AG10803 (cell line): ENCODE measurements at regions not wholly inside any gene's neighbourhood (a gene's known extent, or its start where the extent isn't known, plus 50 kb on each side); places are given as distances from the start of the nearest gene placed in this dataset.
A peak's percentile ranks its signal among the peaks of the same experiment; 100 is the strongest.

Experiments used
- DNase-seq: peaks from one replicate; pipeline ENCODE4 v3.0.0; 2010; ENCODE audit warnings: low read depth
- H3K4me3 ChIP-seq: 2 replicates; pipeline ENCODE4 v1.5.1; 2011; ENCODE audit warnings: mild to moderate bottlenecking, low read length, control low read depth
- CTCF ChIP-seq: conservative IDR thresholded peaks from 2 replicates; pipeline ENCODE4 v1.5.1; 2011; ENCODE audit warnings: mild to moderate bottlenecking, low read length, control low read depth, inconsistent platforms

- DNase-seq: peak; percentile 96
- no peak for TF ChIP-seq CTCF
- H3K4me3 ChIP-seq: no peak overlapping the region
Measured at GRCh38 chr20:39775110-39775509, 813.0 kb downstream of the DHX35 start.

- TF ChIP-seq CTCF: no peak
Measured at GRCh38 chr20:39773380-39774000, 811.3 kb downstream of the DHX35 start.

GRCh38 chr20:39767352-39767751, 805.2 kb downstream of the DHX35 start:
- TF ChIP-seq CTCF: no peak
- no peak overlapping the region for H3K4me3 ChIP-seq
- no peak for DNase-seq

More at GRCh38 chr20:39773380-39774000, 811.3 kb downstream of the DHX35 start:
- DNase-seq: peak; percentile 3
- no peak overlapping the region for H3K4me3 ChIP-seq

GRCh38 chr20:39766333-39766732, 804.2 kb downstream of the DHX35 start:
- TF ChIP-seq CTCF: no peak
- no peak overlapping the region for H3K4me3 ChIP-seq
- DNase-seq: no peak

GRCh38 chr20:39762716-39763115, 800.6 kb downstream of the DHX35 start:
- H3K4me3 ChIP-seq: no peak overlapping the region
- TF ChIP-seq CTCF: no peak
- DNase-seq: no peak

- DNase-seq: no peak
- H3K4me3 ChIP-seq: no peak overlapping the region
- no peak for TF ChIP-seq CTCF
Measured at GRCh38 chr20:39758876-39759275, 796.7 kb downstream of the DHX35 start.

- TF ChIP-seq CTCF: no peak
- H3K4me3 ChIP-seq: no peak overlapping the region
- no peak for DNase-seq
Measured at GRCh38 chr20:39756828-39757227, 794.7 kb downstream of the DHX35 start.
